ENCODE measurements at regions not wholly inside any gene's neighbourhood (a gene's known extent, or its start where the extent isn't known, plus 50 kb on each side); places are given as distances from the start of the nearest gene placed in this dataset.

DNA sequence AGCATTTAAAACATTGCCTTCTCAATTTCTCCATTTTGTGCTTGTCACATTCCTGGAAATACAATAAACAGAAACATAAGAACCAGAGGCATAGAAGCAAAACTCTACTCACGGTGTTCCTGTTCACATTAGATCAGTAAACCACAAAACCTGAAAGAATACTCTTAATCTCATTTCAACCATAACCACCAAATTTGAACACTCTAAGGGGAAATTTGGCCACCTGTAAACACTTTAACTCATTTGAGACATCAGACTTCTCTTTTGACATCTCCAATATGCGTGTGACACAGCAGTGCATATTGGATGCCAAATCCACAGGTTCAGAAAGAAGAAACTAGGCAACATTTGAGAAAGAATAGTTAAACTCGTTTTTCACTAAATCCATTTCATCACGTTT, 153.8 kb upstream of the IRAK1BP1 start:
- TF ChIP-seq, protein P1, sequence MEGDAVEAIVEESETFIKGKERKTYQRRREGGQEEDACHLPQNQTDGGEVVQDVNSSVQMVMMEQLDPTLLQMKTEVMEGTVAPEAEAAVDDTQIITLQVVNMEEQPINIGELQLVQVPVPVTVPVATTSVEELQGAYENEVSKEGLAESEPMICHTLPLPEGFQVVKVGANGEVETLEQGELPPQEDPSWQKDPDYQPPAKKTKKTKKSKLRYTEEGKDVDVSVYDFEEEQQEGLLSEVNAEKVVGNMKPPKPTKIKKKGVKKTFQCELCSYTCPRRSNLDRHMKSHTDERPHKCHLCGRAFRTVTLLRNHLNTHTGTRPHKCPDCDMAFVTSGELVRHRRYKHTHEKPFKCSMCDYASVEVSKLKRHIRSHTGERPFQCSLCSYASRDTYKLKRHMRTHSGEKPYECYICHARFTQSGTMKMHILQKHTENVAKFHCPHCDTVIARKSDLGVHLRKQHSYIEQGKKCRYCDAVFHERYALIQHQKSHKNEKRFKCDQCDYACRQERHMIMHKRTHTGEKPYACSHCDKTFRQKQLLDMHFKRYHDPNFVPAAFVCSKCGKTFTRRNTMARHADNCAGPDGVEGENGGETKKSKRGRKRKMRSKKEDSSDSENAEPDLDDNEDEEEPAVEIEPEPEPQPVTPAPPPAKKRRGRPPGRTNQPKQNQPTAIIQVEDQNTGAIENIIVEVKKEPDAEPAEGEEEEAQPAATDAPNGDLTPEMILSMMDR (IDR thresholded peaks at IDR 0.05) = no peak
- TF ChIP-seq POLR2AphosphoS5 (IDR thresholded peaks at IDR 0.05) (no peak), POLR2A (IDR thresholded peaks at IDR 0.05) (no peak)

Data from transverse colon (tissue), 4 donors.